ENCODE measurements at regions not wholly inside any gene's neighbourhood (a gene's known extent, or its start where the extent isn't known, plus 50 kb on each side); places are given as distances from the start of the nearest gene placed in this dataset.

GRCh38 chr2:238509903-238510302 is 83.2 kb downstream of the ASB1 start:
- H3K9me3 ChIP-seq (ENCODE audit: insufficient read depth, low read depth, low read length), result peaks cover 7% of the 10 kb centered on the region
- no peak overlapping the region for H3K18ac ChIP-seq (ENCODE audit: low read length)
- H3K36me3 ChIP-seq (ENCODE audit: control insufficient read depth in 1 of 2, insufficient read depth in 2 of 2, low read length in 2 of 2), result no peaks in the 10 kb centered on the region
- no peaks in the 10 kb centered on the region for H3K79me2 ChIP-seq (ENCODE audit: control insufficient read depth, insufficient read depth, low read length, poor library complexity)
- no peak overlapping the region for H3K27ac ChIP-seq (ENCODE audit: low read depth, low read length)
- H3K23ac ChIP-seq (ENCODE audit: low read length), result no peak overlapping the region
- H2BK12ac ChIP-seq (ENCODE audit: low read length), result no peak overlapping the region
- no peak overlapping the region for H4K8ac ChIP-seq (ENCODE audit: low read depth, low read length)
- H3K4ac ChIP-seq (ENCODE audit: low read depth, low read length), result no peak overlapping the region
- no peaks in the 10 kb centered on the region for H3K79me1 ChIP-seq (ENCODE audit: low read length)
- no peaks in the 10 kb centered on the region for H3K4me1 ChIP-seq (ENCODE audit: control insufficient read depth in 1 of 2, insufficient read depth in 2 of 2, low read length in 2 of 2)
- H4K91ac ChIP-seq (ENCODE audit: low read depth, low read length), result no peak overlapping the region
- H3K9ac ChIP-seq (ENCODE audit: low read length), result no peak overlapping the region
- no peak overlapping the region for H3K4me3 ChIP-seq (ENCODE audit: low read depth, low read length)
- no peaks in the 10 kb centered on the region for H3K27me3 ChIP-seq (ENCODE audit: insufficient read depth, low read length)
- H4K12ac ChIP-seq (ENCODE audit: low read depth, low read length), result no peak overlapping the region
- no peak for DNase-seq
- no peak overlapping the region for H3K14ac ChIP-seq (ENCODE audit: low read length)
- no peak overlapping the region for H3K4me2 ChIP-seq (ENCODE audit: low read length)
- H2AK5ac ChIP-seq (ENCODE audit: low read length), result no peak overlapping the region
- no peak overlapping the region for H2BK120ac ChIP-seq (ENCODE audit: insufficient read depth, low read length, poor library complexity)
- H2BK5ac ChIP-seq (ENCODE audit: low read depth, low read length, poor library complexity), result no peak overlapping the region
- no peak overlapping the region for H2AFZ ChIP-seq (ENCODE audit: insufficient read depth, low read length, poor library complexity)
- WGBS (ENCODE audit: extremely low coverage, insufficient coverage, insufficient read length), result no CpG with 5 or more reads among the region's 7 CpGs

- Histone ChIP-seq H3K9ac (ENCODE audit: low read length) (no peak overlapping the region), H2AK5ac (ENCODE audit: low read length) (no peak overlapping the region), H2BK12ac (ENCODE audit: low read length) (no peak overlapping the region), H3K14ac (ENCODE audit: low read length) (no peak overlapping the region), H3K27me3 (ENCODE audit: insufficient read depth, low read length) (no peaks in the 10 kb centered on the region), H3K9me3 (ENCODE audit: insufficient read depth, low read depth, low read length) (no peaks in the 10 kb centered on the region), H4K91ac (ENCODE audit: low read depth, low read length) (no peak overlapping the region), H3K4ac (ENCODE audit: low read depth, low read length) (no peak overlapping the region), H3K23ac (ENCODE audit: low read length) (no peak overlapping the region), H3K79me1 (ENCODE audit: low read length) (no peaks in the 10 kb centered on the region), H3K4me2 (ENCODE audit: low read length) (no peak overlapping the region), H3K36me3 (ENCODE audit: control insufficient read depth in 1 of 2, insufficient read depth in 2 of 2, low read length in 2 of 2) (no peaks in the 10 kb centered on the region), H4K8ac (ENCODE audit: low read depth, low read length) (no peak overlapping the region), H2BK120ac (ENCODE audit: insufficient read depth, low read length, poor library complexity) (no peak overlapping the region), H3K4me1 (ENCODE audit: control insufficient read depth in 1 of 2, insufficient read depth in 2 of 2, low read length in 2 of 2) (no peaks in the 10 kb centered on the region), H3K27ac (ENCODE audit: low read depth, low read length) (no peak overlapping the region), H2AFZ (ENCODE audit: insufficient read depth, low read length, poor library complexity) (no peak overlapping the region), H3K18ac (ENCODE audit: low read length) (no peak overlapping the region), H2BK5ac (ENCODE audit: low read depth, low read length, poor library complexity) (no peak overlapping the region), H4K12ac (ENCODE audit: low read depth, low read length) (no peak overlapping the region), H3K79me2 (ENCODE audit: control insufficient read depth, insufficient read depth, low read length, poor library complexity) (no peaks in the 10 kb centered on the region), H3K4me3 (ENCODE audit: low read depth, low read length) (no peak overlapping the region)
- WGBS (ENCODE audit: extremely low coverage, insufficient coverage, insufficient read length), result no CpG with 5 or more reads among the region's 26 CpGs
- no peak for DNase-seq
These were observed 84.3 kb downstream of the ASB1 start for GRCh38 chr2:238510911-238511613.

- no peak overlapping the region for H4K12ac ChIP-seq (ENCODE audit: low read depth, low read length)
- H3K23ac ChIP-seq (ENCODE audit: low read length), result no peak overlapping the region
- H4K8ac ChIP-seq (ENCODE audit: low read depth, low read length), result no peak overlapping the region
- H3K4me3 ChIP-seq (ENCODE audit: low read depth, low read length), result no peak overlapping the region
- no peak overlapping the region for H3K18ac ChIP-seq (ENCODE audit: low read length)
- H3K79me1 ChIP-seq (ENCODE audit: low read length), result no peaks in the 10 kb centered on the region
- no peak overlapping the region for H2AK5ac ChIP-seq (ENCODE audit: low read length)
- no peak overlapping the region for H3K14ac ChIP-seq (ENCODE audit: low read length)
- DNase-seq, result no peak
- WGBS (ENCODE audit: extremely low coverage, insufficient coverage, insufficient read length), result no CpG with 5 or more reads among the region's 10 CpGs
- H3K27me3 ChIP-seq (ENCODE audit: insufficient read depth, low read length), result no peaks in the 10 kb centered on the region
- H3K9ac ChIP-seq (ENCODE audit: low read length), result no peak overlapping the region
- no peaks in the 10 kb centered on the region for H3K36me3 ChIP-seq (ENCODE audit: control insufficient read depth in 1 of 2, insufficient read depth in 2 of 2, low read length in 2 of 2)
- H3K79me2 ChIP-seq (ENCODE audit: control insufficient read depth, insufficient read depth, low read length, poor library complexity), result no peaks in the 10 kb centered on the region
- H3K4ac ChIP-seq (ENCODE audit: low read depth, low read length), result no peak overlapping the region
- no peak overlapping the region for H2AFZ ChIP-seq (ENCODE audit: insufficient read depth, low read length, poor library complexity)
- H2BK120ac ChIP-seq (ENCODE audit: insufficient read depth, low read length, poor library complexity), result no peak overlapping the region
- no peaks in the 10 kb centered on the region for H3K4me1 ChIP-seq (ENCODE audit: control insufficient read depth in 1 of 2, insufficient read depth in 2 of 2, low read length in 2 of 2)
- H2BK5ac ChIP-seq (ENCODE audit: low read depth, low read length, poor library complexity), result no peak overlapping the region
- no peak overlapping the region for H2BK12ac ChIP-seq (ENCODE audit: low read length)
- H3K4me2 ChIP-seq (ENCODE audit: low read length), result no peak overlapping the region
- H4K91ac ChIP-seq (ENCODE audit: low read depth, low read length), result no peak overlapping the region
- H3K9me3 ChIP-seq (ENCODE audit: insufficient read depth, low read depth, low read length), result no peaks in the 10 kb centered on the region
- H3K27ac ChIP-seq (ENCODE audit: low read depth, low read length), result no peak overlapping the region
These were observed 84.9 kb downstream of the ASB1 start for GRCh38 chr2:238511614-238511950.

GRCh38 chr2:238512247-238512867 is 85.6 kb downstream of the ASB1 start:
- H4K8ac ChIP-seq (ENCODE audit: low read depth, low read length), result no peak overlapping the region
- H3K14ac ChIP-seq (ENCODE audit: low read length), result no peak overlapping the region
- no peaks in the 10 kb centered on the region for H3K4me1 ChIP-seq (ENCODE audit: control insufficient read depth in 1 of 2, insufficient read depth in 2 of 2, low read length in 2 of 2)
- H3K79me1 ChIP-seq (ENCODE audit: low read length), result no peaks in the 10 kb centered on the region
- no peak overlapping the region for H3K4me2 ChIP-seq (ENCODE audit: low read length)
- no peak overlapping the region for H3K23ac ChIP-seq (ENCODE audit: low read length)
- H3K4ac ChIP-seq (ENCODE audit: low read depth, low read length), result no peak overlapping the region
- H3K18ac ChIP-seq (ENCODE audit: low read length), result no peak overlapping the region
- no peak overlapping the region for H4K12ac ChIP-seq (ENCODE audit: low read depth, low read length)
- H2BK12ac ChIP-seq (ENCODE audit: low read length), result no peak overlapping the region
- H3K27me3 ChIP-seq (ENCODE audit: insufficient read depth, low read length), result no peaks in the 10 kb centered on the region
- H2AK5ac ChIP-seq (ENCODE audit: low read length), result no peak overlapping the region
- no peak overlapping the region for H4K91ac ChIP-seq (ENCODE audit: low read depth, low read length)
- no CpG with 5 or more reads among the region's 8 CpGs for WGBS (ENCODE audit: extremely low coverage, insufficient coverage, insufficient read length)
- H2BK120ac ChIP-seq (ENCODE audit: insufficient read depth, low read length, poor library complexity), result no peak overlapping the region
- peaks cover 1% of the 10 kb centered on the region for H3K9me3 ChIP-seq (ENCODE audit: insufficient read depth, low read depth, low read length)
- no peak overlapping the region for H2AFZ ChIP-seq (ENCODE audit: insufficient read depth, low read length, poor library complexity)
- H3K4me3 ChIP-seq (ENCODE audit: low read depth, low read length), result no peak overlapping the region
- H3K27ac ChIP-seq (ENCODE audit: low read depth, low read length), result no peak overlapping the region
- no peaks in the 10 kb centered on the region for H3K79me2 ChIP-seq (ENCODE audit: control insufficient read depth, insufficient read depth, low read length, poor library complexity)
- H2BK5ac ChIP-seq (ENCODE audit: low read depth, low read length, poor library complexity), result no peak overlapping the region
- no peak for DNase-seq
- H3K36me3 ChIP-seq (ENCODE audit: control insufficient read depth in 1 of 2, insufficient read depth in 2 of 2, low read length in 2 of 2), result no peaks in the 10 kb centered on the region
- no peak overlapping the region for H3K9ac ChIP-seq (ENCODE audit: low read length)

Measured in trophoblast cell (in vitro differentiated cells and primary cell).